GM03348 (cell line): ENCODE measurements at regions not wholly inside any gene's neighbourhood (a gene's known extent, or its start where the extent isn't known, plus 50 kb on each side); places are given as distances from the start of the nearest gene placed in this dataset.

ENCODE experiments used
- DNase-seq: peaks from one replicate; pipeline ENCODE4 v3.0.0; 2012; ENCODE audit warnings: low spot score

DNA sequence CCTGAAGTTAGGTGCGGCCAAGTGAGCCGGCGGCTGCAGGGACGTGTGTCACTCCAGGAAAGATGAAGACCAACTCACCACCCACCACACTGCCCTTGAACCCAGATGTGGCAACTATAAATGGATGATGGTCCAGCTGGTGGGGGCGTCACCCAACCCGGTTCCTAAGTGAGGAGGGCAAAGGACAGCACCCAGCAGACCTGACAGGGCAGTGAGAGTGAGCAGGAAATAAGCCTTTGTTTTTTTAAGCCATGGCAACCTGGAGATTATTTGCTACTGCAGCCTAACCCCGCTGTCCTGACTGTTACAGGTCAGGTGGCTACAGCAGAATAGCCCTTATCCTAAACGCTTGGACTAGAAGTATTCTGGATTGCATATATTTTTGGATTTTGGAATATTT lies 228.9 kb downstream of the CTTN start:
- DNase-seq, result no peak

DNA sequence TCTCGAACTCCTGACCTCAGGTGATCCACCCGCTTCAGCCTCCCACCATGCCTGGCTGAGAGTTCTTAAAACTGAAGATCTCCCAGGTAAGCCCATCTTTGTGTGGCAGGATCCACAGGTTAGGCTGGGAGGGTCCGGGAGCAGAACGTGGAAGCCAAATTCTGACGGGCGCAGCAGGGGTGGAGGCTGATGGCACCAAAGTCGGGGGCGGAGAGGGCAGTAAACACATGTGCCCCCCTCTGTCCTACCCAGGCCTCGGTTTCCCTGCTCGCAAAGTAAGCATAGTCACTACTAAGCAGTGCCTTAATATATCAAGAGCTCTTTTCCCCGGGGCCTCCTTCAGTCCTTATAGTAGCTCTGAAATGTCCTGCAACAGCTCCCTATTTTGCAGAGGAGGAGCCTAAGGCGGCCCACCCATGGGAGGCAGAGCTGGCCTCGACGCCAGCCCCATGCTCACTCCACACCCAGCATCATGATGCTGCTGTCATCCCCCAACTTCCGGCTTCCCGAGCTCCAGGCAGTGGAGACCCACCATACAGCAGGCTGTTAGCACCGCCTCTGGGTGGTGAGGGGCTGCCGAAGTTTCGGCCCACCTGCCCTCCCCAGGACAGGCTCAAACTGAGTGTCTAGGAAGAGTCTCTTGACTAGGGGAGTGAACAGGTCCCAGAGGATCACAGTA lies 230.0 kb downstream of the CTTN start:
- DNase-seq, result no peak

DNA sequence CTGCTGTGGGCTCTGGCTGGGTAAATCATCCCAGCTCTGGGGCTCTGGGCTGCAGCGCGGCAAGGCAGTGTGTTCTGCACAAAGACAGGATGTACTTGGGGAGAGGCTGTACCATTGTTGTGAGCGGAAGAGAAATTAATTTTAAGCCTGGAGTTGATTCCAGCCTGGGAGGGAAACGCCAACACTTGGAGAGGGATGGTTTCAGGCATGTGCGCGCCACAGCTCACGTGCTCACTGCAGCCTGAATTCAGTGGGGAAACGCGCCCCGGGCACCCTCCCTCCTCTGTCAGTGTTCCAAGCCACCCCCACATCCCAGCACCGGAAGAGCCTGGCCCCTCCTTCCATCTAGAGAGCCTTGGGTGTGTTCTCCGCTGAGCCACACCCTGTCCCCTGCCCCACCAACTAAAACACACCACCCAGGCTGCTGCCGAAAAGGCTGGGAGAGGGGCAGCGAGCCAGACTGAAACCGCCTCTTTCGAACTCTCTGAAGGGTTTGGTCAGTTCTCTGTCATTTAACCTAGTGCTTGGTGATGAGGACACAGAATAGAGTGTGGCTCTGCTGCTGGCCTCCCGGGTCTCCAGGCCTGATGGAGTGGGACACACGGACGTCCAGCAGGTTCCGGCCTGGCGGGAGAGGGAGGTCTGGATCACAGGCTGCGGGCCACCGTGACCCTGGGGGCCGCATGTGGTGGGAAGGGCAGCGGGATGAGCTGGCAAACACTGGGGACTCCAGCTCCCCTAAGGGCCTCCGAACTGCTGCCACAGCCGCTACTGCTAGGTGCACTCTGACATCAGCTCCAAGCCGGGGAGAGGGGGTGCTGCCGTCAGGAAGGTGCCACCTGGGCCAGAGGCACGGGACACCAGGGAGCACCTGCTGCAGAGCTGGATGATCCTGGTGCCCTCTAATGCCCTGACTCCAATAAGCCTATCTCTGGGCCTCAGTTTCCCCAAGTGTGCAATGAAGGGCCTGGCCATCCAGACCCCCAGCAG lies 230.8 kb downstream of the CTTN start:
- no peak for DNase-seq

DNA sequence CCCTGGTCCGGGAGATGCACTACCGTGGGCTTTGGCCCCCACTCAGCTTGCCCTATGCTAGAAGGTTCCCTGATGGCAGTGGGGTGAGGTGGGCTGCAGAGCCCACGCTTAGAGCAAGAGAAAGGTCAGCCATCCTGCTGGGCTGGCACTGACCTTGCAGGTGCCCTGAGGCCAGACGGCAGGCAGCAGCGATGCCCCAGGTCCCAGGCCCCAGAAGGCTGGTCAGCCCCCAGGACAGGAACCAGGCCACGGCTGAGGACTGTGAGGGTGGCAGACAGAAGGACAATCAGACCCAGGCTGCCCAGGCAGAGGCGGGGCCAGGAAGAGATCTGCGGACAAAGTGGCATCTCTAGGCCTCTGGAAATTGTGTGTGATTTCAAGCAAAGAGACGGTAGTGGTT lies 231.7 kb downstream of the CTTN start:
- DNase-seq, result no peak

DNA sequence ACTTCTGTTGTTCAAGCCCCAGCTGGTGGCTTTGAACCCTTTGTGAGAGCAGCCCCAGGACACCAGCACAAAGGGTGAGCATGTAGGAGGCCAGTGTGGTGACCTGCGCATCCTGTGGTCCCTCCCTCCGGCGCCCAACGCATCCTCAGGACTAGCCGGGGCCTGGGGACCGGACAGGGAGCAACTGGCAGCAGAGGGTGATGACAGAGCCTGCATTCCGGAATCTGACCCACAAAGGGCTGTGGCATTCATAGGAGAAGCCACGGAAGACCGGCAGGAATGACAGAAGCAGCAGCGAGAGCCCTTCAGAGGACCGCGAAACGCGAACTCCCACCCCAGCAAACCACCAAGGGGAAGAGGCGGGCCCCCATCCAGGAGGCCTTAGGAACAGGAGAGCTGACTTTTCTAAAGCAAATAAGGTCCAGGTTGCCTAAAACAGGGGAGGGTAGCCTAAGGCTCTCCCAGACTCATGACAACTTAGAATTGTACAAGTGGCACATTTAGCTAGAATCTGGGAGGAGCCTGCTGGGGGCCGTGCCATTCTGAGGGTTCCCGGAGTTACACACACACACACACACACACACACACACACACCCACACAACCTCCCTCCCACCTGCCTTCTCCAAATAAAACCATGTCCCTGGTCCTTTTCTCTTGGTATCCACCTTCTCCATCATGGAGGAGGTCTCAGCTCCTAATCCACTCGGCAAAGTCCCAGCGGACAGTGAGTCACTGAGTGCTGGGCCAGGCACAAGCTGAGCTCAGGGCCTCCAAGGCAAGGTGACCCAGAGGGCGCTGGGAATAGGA lies 232.7 kb downstream of the CTTN start:
- DNase-seq, result no peak

DNA sequence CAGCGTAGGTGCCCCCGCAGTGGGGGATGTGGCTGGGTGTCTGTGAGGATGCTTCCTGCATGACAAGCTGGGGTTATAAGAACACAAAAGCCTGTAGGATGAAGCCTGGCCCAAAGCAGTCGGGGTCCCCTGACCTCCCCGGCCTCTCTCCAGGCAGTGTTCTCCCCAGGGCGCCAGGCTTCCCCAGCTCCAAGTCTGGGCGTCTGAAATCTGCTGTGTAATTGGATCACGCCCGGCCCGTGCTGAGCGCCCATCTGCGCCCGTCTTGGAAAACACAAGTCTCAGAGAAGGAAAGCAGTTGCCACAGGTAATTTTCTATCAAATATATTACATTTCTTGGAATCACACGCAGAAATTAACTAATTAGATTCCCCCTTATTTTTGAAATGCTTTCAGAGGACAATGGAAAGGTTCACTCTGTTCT lies 233.3 kb downstream of the CTTN start:
- no peak for DNase-seq

DNA sequence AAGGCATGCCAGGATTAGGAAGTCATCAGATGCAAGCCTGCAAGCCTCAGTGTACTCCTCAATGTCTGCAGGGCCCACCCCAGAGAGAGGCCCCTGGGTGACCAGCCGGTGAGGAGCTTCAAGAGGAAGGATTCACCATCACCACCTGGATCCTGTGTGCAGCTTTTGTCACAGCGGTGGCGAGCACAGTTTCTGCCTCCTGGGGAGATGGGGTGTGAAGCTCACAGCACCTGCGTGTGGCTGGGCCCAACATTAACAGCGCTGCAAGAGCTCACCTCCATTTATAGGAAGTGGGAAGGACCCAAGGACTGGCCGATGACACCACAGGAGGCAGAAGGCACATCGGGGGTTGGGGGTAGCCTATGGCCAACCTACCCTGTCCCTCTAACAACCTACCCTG lies 235.3 kb downstream of the CTTN start:
- no peak for DNase-seq

DNA sequence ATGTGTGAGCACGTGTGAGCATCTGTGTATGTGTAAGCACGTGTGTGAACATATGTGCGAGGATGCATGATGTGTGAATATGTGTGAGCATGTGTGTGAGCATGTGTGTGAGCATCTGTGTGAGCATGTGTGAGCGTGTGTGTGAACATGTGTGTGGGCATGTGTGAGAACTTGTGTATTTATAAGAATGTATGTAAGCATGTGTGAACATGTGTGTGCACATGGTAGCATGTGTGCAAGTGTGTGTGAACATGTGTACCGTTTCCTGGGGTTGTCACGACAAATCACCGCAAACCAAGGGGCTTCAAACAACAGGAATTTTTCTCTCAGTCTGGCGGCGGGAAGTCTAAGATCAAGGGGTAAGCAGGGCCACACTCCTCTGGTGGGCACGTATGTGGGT lies 238.3 kb downstream of the CTTN start:
- no peak for DNase-seq

DNA sequence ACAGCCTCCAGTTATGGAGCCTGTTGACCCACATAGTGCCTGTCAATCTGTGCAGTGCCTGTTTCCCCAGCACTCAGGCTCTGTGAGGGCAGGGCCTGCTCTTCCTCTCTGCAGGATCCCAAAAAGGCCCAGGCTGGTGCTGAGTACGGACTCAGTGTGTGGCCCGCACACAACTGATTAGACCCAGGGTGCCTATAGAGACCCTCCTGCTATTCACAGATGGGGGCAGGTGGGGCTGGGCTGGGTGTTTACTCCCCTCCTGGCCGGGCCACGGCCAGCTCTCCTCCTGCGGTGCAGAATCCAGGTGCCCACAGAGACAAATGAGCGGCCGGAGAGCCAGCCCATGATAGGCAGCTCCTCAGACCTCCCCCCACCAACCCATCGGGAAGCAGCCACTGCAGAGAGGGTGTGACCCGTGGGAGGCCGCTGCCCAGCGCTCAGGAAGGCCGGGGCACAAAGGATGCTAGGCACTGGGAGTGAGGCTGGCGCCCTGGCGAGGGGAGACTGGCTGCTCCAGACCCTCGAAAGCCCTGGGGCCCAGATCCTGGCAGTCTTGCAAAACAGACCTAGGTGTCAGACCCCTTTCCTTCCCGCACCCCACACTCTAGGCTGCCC lies 239.0 kb downstream of the CTTN start:
- DNase-seq, result no peak

DNA sequence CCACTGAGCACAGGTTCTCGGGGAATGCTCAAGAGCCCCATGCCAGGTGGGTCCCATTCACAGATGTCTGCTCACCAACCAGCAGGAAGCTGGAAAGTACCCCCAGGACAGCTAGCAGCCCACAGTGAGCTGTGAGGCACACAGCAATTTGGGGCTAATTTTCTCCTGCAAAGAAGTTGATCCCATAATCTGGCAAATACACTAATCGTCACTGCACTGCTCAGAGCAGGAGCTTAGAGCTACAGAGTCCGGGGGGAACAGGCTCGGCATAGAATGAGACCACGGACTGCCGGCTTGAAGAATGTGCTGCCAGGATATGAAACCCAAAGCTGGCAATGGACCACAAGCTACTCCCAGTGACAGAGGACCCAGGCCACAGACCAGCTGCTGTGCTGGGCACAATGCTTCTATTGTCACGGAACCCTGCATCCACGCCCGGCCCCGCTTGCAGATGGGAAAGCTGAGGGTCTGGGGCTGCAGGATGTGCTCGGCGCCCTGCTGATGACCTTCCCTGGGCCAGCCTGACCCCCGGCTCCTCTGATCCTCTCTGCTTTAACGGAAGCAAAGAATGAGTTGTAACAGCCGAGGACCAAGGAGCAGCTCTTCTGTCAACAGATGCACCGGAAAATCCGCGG lies 239.7 kb downstream of the CTTN start:
- DNase-seq, result no peak

DNA sequence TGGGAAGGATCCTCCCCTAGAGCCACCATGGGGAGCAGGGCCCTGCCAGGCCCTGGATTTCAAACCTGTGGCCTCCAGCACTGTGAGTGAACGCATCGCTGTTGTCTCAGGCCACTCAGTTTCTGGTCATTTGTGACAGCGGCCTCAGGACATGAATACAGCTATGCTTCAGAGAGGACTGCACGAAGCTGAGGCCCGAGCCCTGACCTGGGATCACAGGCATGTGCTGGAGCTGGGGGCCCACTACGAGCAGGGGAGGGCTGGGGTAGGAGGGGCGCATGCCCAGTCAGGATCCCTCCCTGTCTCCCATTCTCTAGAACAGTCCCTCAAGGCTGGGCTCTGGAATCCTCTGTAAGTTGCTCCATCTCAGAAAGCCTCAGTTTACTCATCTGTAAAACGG lies 242.1 kb downstream of the CTTN start:
- DNase-seq, result no peak

DNA sequence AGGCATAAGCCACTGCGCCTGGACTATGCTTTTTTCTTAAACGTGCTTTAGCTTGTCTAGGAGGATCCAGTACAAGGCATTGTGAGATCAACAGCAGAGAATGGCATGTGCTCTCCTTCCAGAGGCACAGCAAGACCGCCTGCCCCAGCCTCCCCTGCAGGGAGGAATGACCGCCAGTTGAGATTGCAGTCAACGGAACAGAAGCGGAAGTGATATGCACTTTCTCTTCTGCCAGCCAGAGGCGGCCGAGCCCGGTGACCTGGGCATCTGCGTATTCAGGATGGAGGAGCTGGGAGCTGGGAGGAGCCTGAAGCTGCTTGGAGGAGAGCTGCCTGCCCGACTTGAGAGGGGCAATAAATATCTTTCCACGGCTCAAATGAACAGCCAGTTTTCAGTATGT lies 243.0 kb downstream of the CTTN start:
- DNase-seq, result no peak

DNA sequence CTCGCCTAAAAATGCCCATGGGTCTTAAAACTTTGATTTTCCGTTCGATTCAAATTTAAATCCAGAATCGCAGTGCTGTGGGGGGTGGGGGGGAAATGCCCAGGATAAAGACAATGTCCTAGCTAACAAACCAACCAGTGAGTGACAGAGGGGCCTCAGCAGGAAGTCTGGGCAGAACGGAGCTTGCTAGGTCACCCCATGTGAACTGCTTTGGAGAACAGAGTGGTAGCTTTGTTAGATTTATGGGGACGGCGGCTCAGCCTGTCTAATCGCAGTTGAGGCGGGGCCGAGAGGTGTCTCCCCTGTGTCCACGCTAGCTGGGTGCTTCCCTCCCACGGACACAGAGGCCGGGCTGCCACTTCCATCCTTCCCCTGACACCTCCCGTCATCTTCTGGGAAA lies 243.9 kb downstream of the CTTN start:
- no peak for DNase-seq

DNA sequence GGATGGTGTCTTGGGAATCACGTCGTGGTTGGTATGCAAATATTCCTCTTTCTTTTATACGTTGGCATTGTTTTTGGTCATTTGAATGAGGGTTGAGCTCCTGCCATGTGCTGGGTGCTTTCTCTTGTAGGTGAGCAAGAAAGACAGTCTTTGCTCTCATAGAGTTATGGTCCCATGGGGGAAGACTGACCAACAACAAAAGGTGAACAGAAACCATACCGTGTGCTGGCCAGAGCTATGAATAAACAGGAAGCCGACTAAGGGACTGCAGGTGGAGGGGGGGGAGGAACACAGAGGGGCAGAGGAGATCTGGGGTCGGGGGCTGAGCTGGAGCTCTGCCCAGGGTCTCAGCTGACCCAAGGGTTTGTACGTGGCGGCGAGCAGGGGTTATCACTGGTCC lies 245.3 kb downstream of the CTTN start:
- no peak for DNase-seq

DNA sequence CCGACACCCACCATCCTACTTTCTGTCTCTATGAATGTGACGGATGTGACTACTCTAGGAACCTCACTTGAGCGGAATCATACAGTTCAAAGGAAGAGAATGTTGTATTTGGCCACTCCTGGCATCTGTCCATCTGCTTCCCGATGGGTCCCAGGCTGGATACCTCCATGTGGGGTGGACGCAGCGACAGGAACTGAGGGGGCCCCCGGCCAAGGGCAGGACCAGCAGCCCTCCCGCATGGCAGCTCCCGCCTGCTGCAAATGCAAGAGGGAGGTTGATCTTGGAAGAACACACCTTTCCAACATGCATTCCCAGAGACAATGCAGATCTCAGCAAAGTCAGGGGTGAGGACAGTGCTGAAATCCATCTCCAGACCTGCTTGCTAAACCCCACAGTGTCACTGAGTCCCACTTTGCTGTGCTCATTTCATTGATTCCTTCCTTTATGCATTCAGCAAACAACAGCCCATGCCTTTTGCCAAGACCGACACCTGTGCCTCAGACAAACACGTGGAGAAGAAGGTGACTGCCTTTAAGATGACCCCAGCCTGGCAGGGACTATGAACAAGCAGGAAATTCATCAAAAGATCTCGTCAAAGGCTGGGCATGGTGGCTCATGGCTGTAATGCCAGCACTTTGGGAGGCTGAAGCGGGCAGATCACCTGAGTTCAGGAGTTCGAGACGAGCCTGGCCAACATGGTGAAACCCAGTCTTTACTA lies 246.2 kb downstream of the CTTN start:
- no peak for DNase-seq

DNA sequence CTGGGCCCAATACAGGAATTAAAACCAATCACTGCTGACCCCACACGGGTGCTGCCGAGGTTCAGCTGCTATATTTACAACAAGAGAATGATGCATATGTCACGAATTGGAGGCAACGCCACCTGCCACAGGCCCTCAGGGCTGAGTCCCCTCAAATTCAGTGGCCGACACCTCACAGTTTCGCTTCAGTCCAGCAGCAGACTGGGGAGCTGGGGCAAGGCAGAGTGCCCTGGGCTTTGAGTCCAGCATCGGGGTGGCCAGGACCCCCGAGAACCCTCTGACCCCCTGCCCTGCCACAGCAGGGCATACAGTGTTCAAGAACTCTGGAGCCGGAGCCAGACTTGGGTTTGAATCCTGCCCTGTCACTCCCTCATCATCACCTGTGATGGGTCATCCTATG lies 247.2 kb downstream of the CTTN start:
- no peak for DNase-seq

DNA sequence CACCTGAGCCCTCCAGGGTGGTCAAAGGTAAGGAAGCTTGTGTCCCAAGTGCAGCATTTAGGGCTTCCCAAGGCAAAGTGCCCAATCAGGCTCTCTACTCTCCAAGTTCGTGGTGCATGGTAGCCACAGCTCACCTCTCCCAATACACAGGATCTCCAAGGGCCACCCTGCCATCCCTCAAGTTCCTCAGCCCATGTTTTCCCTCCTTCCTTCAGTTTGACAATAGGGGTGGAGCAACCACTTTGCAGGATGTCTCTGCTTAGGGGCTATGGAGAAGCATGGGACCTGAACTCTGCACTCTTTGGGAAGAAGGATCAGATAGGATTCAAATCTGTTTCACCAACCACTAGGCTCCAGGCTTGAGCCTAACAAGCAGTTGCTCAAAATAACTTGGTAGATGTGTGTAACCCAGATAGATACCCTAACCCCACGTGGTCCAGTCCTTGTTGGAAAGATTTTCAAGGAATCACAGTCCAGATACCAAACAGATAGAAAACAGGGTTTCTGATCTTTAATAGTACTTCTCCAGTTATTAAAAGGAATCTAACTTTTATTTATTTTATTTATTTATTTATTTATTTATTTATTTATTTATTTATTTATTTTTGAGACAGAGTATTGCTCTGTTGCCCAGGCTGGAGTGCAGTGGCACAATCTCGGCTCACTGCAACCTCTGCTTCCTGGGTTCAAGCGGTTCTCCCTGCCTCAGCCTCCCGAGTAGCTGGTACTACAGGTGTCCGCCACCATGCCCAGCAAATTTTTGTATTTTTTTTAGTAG lies 248.1 kb downstream of the CTTN start:
- no peak for DNase-seq

DNA sequence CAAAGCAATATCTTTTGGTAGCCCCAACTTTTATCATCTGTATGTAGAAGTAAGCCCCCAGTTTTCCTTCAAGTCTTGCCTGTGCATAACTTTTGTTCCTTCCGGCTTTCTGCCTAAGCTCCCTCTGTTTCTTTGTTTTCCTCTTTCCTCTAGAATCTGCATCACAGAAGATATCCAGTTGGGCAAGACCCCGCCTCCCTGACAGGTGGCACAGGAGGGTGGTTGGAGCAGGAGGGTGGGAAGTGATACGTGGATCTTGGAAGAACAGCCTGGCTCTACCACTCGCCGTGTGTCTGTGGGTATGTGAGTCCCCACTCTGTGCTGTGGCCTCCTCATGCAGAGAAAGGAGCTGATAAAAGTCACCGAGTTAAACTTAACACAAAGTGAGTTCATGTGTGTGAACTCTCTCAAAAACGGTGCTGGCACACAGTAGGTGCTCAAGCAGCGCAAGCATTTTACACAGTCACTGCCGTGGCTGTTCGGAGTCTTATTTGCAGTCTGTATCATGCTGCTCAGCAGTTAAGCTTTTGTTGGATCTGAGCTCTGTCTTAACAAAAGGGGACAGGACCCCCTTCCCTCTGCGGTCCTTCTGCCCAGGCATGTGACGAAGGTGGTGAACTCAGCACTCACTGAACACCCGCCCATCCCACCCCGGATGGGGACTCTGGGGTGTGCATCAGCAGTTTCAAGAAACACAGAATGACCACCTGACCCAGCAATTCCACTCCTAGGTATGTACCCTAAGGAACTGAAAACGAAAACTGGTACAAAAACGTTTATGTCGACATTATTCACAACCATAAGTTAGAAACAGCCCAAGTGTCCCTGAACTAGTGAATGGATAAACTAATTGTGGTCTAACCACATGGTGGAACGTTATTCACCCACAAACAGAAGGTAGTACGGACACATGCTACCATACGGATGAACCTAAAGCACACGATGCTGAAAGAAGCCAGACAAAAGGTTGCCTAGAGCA lies 249.1 kb downstream of the CTTN start:
- DNase-seq, result no peak
